ENCODE measurements at regions not wholly inside any gene's neighbourhood (a gene's known extent, or its start where the extent isn't known, plus 50 kb on each side); places are given as distances from the start of the nearest gene placed in this dataset.

DNA sequence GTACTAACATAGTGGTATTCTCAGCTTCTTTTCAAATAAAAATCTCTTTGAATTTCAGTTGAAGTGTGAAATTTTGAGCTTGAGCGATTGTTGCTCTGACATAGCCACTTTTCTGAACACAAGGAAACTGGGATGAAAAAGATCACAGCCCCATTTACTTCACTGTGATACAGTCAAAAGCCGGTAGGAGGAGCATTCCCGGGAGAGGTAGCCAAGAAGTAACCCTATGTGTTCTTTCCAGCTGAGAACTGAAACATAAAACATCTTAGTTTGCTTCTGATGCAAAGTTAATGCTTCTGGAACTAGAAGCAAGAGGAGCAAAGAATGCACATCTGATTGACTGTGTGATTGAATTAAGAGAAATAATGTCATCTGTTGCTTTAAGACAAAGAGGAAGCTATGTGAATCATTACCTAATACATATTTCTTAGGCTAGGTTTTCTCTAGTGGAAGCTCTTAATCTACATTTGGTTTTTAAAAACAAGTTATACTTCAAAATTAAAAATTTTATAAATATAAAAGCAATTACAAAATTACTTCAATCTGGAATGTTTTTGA, 88.3 kb upstream of the UNC5C start:
- no peak for TF ChIP-seq CTCF (IDR thresholded peaks at IDR 0.05)
- TF ChIP-seq POLR2A (IDR thresholded peaks at IDR 0.05): no peak
- TF ChIP-seq POLR2AphosphoS5 (IDR thresholded peaks at IDR 0.05): no peak

Data from stomach (tissue), 4 donors.